OCI-LY1 (cell line): ENCODE measurements at regions not wholly inside any gene's neighbourhood (a gene's known extent, or its start where the extent isn't known, plus 50 kb on each side); places are given as distances from the start of the nearest gene placed in this dataset.

Experiments
- EZH2 ChIP-seq: fragments of 200-600 bp; sonication (generic), shearing (Covaris generic); IDR thresholded peaks from 2 replicates; pipeline ENCODE4 v1.8.0; 2017; ENCODE audit warnings: borderline replicate concordance, mixed run types, mild to moderate bottlenecking, antibody characterized with exemption, low read length, moderate library complexity, mixed read lengths
- TF ChIP-seq, protein P1 (sequence below): fragments of 200-600 bp; sonication (generic), shearing (Covaris generic); IDR thresholded peaks from 2 replicates; pipeline ENCODE4 v1.5.1; 2017; ENCODE audit warnings: mild to moderate bottlenecking, antibody characterized with exemption, low read length, moderate library complexity, mixed read lengths

- TF ChIP-seq, protein P1, sequence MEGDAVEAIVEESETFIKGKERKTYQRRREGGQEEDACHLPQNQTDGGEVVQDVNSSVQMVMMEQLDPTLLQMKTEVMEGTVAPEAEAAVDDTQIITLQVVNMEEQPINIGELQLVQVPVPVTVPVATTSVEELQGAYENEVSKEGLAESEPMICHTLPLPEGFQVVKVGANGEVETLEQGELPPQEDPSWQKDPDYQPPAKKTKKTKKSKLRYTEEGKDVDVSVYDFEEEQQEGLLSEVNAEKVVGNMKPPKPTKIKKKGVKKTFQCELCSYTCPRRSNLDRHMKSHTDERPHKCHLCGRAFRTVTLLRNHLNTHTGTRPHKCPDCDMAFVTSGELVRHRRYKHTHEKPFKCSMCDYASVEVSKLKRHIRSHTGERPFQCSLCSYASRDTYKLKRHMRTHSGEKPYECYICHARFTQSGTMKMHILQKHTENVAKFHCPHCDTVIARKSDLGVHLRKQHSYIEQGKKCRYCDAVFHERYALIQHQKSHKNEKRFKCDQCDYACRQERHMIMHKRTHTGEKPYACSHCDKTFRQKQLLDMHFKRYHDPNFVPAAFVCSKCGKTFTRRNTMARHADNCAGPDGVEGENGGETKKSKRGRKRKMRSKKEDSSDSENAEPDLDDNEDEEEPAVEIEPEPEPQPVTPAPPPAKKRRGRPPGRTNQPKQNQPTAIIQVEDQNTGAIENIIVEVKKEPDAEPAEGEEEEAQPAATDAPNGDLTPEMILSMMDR: no peak
- no peak for TF ChIP-seq EZH2
These were observed 94.4 kb downstream of the INHBA start for GRCh38 chr7:41608447-41608846.
